NCI-H1092 treated with DMSO at 0.1 percent for 48 hours (cell line): ENCODE measurements at regions not wholly inside any gene's neighbourhood (a gene's known extent, or its start where the extent isn't known, plus 50 kb on each side); places are given as distances from the start of the nearest gene placed in this dataset.
"Not testable (repeated sequence)": the region's sequence is repeated elsewhere in the genome, so short reads cannot be mapped to it uniquely, and the experiment has no call there.

Experiments used
- DNase-seq: peaks from one replicate; lab custom pipeline; 2025; lab: John Stamatoyannopoulos, UW

DNA sequence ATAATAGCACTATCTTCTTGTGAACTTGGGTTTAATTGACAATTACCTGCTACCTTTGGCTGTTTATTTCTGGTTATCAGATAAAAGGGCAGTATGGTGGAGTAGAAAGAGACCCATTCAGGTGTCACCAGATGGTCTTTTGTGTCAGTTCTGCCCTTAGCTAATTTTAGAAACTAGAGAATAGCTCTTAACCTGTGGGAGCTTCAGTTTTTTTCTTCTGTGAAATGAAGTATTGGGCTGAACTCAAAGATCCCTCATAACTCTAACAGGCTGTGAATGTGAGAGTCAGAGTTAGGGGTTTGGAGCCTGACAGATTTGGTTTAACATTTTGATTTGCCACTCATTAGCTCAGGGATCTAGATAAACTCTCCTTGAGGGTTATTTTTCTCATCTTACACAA, 335.2 kb downstream of the PPP1R2C start:
- no peak for DNase-seq

DNA sequence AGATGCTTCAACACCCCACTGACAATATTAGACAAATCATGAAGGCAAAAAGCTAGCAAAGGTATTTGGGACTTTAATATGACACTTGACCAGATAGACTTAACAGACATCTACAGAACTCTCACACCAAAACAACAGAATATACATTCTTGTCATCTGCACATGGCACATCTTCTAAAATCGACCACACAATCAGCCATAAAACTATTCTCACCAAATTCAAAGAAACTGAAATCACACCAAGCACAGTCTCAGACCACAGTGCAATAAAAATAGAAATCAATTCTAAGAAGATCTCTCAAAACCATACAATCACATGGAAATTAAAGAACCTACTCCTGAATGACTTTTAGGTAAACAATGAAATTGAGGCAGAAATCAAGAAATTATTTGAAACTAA, 340.8 kb downstream of the PPP1R2C start:
- DNase-seq: no peak

DNA sequence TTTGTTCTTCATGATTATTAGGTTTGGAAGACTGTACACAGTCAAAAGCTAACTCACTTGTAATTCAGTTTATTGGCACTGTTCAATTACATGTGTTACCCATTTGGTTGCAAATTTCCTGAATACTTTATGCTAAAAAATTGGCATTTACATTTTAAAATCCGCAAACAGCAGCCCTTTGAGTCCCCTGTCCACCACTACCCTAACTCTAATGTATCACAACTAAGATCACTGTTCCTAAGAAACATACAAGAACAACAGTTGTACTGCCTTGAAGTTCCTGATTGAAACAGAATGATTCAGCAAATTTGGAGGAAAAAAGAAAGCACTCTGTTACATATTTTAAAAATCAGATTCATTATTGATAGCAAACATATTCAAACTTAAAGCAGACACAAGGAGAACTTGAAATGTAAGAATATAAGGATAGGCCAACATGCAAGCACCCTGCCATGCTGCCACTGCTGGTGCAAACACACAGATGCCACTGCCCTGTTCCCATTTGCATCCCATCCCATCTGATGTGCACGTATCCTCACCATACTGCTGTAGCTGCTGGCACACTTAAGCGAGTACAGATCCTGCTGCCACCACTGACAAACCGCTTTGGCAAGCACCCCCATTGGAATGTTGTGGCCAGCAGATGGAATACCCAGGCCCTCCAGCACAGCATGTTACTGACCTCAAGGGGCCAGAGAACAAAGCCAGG, 343.4 kb downstream of the PPP1R2C start:
- no peak for DNase-seq

DNA sequence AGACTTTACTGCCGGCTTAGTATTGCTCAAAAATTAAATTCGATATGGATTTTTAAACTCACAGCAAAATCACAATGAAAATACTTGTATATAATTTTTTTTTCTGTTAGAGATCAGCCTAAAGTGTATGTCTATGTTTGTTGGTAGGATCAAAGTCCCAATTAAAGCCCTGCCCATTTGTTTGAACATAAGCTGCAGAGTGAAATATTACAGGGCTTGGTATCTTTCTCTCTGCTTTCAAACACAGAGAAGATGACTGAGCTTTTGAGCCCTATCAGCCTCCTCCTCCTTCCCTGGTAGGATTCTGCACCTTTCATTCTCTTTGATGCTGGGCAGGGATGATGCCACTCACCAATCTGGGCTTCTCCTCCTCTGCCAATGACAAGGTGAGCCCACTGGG, 345.4 kb downstream of the PPP1R2C start:
- no peak for DNase-seq

DNA sequence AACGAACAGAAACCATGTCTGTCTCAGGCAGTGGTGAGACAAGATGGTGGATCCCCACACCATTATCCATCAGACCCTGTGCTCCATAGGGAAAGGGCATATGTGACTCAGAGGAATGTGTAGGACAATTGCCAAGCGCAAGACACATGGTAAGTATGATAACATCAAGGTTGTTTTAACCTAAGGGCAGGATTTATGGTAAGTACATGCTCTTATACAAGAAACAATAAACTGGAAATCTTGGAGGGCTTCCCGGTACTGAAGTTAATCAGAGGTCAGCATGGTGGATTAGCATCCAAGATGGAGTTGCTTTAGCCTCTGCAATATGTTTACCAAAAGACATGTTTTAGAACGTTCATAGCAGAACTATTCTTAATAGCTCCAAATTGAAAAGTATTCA, 355.0 kb downstream of the PPP1R2C start:
- no peak for DNase-seq

DNA sequence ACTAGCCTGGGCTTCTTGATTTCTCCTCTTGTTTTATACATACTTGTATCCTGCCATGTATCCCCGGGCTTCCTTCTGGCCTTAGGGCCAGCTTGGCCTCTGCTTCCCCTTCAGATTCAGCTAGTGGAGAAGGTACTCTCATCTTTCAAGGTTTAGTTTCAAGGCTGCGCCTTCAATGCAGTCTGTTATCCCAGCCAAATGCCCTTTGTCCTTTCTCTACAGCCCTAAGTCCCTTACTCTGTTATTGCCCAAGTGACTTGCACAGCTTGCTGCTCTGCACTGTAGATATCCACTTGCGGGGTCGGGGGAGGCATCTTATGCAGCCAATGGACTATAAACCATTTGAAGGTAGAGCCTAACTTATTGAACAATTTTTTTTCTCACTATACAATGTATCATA, 357.5 kb downstream of the PPP1R2C start:
- DNase-seq: no peak

DNA sequence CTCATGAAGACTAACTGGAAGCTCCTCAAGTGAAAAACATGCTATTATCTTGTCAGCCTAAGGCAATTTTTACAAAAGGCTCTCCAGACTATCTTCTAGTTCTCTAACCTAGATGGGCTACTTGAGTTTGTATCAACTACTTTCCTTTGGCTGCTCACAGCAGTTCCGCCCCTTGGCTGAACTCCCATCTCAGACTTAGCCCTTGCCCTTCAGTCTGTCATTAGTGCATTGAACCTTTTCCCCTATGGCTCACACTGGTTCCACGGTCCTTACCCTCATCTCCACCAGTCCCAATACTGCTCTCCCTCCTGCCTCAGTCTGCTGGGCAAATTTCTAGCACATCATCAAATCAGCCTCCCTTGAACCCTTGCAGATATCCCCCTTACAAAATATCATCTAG, 362.3 kb downstream of the PPP1R2C start:
- DNase-seq: no peak

DNA sequence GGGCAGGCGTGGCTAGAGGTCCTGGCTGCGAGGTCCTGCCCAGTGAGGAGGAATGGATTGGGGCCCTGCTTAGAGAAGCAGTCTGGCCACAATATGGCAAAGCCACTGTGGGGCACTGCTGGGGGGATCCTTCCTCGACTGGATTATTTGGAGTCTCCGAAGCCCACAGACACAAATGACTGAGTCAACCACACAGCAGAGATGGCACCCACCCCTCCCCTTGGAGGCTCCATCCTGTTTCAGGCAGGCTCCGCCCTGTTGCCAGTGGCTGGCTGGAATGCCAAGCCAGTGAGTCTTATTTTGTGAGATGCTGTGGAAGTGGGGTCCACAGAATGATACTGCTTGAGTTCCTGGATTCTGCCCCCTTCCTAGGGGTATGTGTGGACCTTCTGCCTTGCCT, 363.9 kb downstream of the PPP1R2C start:
- no peak for DNase-seq

DNA sequence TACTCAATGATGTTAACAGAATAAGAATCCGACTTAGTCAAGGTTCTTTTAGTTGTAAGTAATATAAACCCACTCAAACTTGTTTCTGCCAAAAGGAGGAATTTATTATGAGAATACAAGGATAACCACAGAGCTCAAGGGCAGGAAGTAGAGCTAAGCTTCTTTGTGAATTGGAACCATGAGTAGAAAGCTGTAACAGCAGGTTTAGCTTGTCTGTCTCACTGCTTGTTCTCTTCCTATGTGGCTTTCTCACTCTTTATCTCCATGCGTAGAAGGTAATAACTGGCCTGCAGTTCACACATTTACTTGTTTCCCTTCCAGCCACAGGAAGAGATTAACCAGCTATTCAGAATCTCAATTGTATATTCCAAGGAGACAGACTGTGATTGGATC, 378.3 kb downstream of the PPP1R2C start:
- no peak for DNase-seq

DNA sequence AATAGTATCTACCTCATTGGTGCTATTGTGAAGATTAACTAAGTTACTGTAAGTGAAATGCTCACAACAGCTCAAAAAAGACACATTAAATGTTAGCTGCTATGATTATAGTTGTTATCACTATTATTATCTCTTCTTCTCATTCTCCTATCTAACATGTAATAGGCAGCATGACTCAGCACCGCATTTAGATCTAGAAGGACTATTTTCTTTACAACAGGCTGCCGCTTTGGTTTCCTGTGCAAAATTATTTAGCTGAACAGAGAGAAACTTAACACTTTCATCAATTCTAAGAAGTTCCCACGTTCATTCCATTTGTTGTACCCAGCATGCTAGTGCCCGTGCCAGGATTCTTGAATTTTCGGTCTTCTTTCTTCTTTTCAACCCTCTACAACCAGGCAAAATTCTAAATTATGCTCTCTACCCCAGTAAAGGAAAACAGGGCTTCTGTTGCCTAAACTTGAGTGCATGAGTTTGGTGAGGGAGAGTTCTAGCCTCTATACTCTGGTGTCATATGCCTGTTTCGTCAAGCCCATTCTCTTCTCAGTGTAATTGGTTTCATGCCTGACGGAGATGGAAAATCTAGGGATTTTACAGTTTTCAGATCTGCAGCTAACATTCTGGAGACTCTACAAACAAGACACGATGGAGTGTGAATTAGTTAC, 378.9 kb downstream of the PPP1R2C start:
- DNase-seq: no peak

DNA sequence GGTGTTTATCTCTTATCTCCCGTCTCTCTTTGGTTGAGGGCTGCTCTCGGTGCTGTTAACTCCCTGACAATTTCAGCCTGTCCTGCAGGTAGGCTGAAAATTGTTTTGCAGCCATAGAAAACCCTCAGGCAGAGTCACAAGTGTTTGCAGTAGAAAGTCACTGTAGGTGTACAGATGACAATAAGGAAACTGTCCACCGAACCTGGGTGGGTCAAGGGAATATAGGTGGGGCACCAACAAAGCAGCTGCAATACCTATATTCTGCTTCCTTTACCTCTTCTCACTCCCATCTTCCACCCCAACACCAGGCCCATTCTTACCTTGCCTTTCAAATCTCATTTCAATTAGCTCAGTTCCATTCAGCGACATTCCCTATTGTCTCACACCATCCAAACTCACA, 381.8 kb downstream of the PPP1R2C start:
- no peak for DNase-seq

DNA sequence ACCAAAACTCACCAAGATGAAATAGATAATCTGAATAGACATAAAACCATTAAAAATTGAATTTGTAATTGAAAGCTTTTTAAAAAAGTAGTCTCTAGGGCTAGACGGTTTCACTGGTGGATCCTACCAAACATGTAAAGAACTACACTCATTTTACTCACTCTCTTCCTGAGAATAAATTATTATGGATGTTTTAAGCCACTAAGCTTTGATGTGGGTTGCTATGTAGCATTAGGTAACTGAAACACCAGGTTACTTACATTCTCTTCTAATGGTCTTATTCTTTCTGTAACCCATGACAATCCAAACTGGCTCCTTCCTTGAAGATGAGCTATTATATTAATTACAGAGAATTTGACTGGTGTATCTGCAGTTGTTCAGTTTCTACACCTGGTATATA, 385.1 kb downstream of the PPP1R2C start:
- no peak for DNase-seq

DNA sequence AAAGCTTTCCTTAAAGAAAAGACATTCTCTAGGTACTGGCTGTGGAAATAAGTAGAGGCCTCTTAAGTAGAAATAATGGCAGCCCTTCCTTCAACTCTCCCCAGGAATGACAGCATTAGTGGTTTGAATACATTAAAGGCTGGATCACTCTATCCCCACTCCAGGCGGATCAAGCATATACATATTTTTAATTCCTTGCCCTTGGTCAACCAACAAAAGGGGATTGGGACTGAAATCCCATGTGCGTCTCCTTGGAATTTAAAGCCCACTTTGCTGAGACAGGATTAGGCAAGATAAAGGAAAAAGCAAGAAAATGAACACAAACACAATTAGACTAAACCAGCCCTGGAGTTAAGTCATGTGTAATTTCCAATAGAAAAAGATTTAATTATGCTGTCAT, 391.3 kb downstream of the PPP1R2C start:
- no peak for DNase-seq

DNA sequence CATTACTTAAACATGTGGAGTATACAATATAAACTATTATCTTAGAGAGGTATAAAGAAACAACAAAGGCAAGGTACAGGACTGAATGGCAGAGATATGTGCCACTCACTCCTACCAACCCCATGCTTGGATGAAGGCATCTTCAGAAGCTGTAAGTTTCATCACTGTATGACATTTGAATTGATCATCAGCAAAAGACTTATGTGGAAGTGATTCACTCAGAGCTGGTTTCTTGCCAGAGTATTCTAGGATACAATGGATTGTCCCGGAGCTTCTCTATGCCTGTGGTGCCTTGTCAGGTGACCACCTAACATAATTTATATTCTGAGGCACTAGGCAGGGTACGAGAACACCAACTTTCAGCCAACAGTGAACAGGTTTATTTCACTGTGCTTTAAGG, 392.2 kb downstream of the PPP1R2C start:
- DNase-seq: no peak

DNA sequence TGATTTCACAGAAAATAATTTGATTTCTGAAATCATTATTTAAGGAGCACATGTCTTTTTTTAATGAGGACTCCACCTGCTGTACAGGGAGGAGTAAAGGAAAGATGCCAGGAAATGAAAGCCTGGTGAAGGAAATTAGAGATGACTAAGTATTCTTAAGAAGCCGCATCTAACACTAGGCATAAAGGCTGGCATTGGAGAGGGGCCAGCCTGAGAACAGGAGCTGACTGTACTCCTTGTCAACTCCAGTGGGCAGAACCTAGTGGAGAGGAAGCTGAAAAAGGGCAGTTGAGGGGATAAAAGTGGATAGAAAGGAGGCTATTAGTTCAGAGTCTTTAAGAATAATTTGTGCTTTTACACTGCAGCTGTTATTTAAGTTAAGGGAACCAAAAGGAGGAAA, 393.0 kb downstream of the PPP1R2C start:
- no peak for DNase-seq

DNA sequence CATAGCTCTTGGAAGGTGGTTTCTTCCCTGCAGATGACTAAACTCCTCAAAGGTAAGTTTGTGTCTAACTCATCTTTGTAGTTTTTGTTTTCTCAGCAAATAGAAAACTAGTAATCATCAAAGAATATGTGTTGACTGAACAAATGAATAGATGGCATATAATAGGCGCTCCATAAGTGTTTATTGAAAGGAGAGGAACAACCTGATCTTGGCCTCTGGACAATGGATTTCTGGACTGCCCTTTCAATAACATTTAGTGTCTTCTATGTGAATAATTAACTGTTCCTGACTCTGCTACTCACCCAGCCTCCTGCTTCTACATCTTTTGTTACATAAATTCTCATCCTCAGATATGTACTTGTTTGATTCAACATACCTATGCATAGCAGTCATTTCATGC, 399.1 kb downstream of the PPP1R2C start:
- DNase-seq: no peak

DNA sequence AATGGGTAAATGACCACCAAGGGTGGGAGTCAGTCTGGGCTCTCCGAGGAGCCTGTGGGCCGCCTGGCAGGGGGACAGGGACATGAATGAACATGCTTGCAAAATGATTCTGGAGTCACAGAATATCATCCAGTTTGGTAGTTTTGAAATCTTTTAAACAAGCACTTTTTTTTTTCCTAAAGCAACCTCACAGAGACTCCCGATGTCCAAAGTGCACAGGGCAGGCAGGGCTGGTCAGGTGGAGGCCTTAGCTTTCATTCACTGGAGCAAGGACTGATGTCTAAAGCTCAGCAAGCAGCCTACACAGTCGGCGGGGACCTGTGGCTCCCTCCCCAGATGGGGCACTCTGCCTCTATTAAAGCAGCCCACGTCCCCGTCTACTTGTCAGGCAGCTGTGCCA, 402.9 kb downstream of the PPP1R2C start:
- no peak for DNase-seq

DNA sequence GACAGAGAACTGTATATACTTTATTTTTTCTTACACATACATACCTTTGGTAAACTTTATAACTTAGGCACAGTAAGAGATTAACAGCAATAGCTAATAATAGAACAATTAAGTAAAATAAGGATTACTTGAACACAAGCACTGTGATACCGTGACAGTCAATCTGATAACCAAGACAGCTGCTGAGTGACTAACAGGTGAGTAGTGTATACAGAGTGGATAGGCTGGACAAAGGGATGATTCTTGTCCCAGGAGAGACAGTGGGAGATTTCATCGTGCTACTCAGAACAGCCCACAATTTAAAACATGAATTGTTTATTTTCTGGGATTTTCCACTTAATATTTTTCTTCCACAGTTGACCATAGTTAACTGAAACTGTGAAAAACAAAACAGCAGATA, 411.8 kb downstream of the PPP1R2C start:
- DNase-seq: no peak

DNA sequence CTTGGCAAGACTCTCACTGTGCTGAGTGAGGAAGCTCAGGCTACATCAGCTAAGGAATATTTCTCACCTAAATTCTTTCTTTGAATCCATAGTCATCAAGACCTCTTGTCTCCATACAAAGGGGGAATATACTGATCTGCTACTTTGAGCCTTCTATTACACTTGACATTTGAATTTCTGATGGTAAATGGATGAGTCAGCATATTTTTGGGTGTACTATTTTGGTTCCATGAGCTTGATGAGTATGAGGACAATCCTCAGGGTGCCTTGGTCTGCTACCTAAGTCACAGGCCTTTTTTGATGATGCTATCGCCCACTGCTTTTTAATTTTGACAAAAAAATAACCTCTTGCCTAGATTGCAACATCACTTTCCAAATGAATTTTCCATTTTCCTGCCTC, 415.7 kb downstream of the PPP1R2C start:
- DNase-seq: no peak

DNA sequence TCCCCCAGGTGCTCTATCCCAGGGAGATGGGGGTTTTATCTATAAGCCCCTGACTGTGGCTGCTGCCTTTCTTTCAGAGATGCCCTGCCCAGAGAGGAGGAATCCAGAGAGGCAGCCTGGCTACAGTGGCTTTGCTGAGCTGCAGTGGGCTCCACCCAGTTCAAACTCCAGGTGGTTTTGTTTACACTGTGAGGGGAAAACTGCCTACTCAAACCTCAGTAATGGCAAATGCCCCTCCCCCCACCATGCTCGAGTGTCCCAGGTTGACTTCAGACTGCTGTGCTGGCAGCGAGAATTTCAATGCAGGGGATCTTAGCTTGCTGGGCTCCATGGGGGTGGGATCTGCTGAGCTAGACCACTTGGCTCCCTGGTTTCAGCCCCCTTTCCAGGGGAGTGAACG, 419.6 kb upstream of the CASK start:
- not testable (repeated sequence) for DNase-seq
